NCI-H748 treated with DMSO at 0.1 percent for 48 hours (cell line): ENCODE measurements at regions not wholly inside any gene's neighbourhood (a gene's known extent, or its start where the extent isn't known, plus 50 kb on each side); places are given as distances from the start of the nearest gene placed in this dataset.

Experiments used
- DNase-seq: peaks from one replicate; lab custom pipeline; 2025; lab: John Stamatoyannopoulos, UW

- no peak for DNase-seq
Observed at GRCh38 chr2:215499331-215499730, 63.5 kb upstream of the FN1 start.

- peak; percentile 8 for DNase-seq
Observed at GRCh38 chr2:215498431-215498830, 62.6 kb upstream of the FN1 start.

- DNase-seq, result no peak
Observed at GRCh38 chr2:215493376-215493775, 57.5 kb upstream of the FN1 start.

GRCh38 chr2:215489288-215489848 is 53.5 kb upstream of the FN1 start:
- DNase-seq, result no peak

GRCh38 chr2:215487002-215487372 is 51.1 kb upstream of the FN1 start:
- no peak for DNase-seq

GRCh38 chr2:215486291-215487001 is 50.6 kb upstream of the FN1 start:
- DNase-seq, result no peak
